ENCODE measurements at regions not wholly inside any gene's neighbourhood (a gene's known extent, or its start where the extent isn't known, plus 50 kb on each side); places are given as distances from the start of the nearest gene placed in this dataset.

- no peak overlapping the region for H3K4me3 ChIP-seq (ENCODE audit: low read depth, low read length)
- peak; percentile 84 for DNase-seq (ENCODE audit: low read depth)
Measured at GRCh38 chr12:93243689-93244513, 133.8 kb upstream of the NUDT4 start.

DNA sequence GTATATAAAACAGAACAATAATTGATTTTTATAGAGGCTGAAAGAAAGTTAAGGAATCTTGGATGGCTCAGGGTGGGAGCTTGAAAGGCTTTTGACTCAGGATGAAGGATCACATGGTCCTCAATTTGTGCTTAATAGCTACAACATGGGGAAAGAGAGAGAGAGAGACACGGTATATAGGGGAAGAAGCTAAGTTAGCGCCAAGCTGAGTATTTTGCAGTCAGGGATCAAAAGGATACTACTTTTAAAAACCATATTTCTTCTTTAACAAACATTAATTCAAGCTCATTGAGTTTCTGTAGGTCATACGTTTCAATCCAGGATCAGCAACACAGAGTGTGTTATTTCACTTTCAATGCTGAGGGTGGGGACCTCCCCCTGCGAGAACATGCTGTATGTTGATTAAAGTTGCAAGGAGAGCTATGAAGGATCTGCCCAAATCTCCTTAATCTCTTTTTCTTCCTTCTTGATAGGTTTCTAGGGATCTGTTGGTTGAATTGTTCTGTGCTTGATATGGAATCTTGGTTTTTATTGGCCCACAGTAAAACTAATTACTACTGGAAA is 133.1 kb upstream of the NUDT4 start:
- H3K4me3 ChIP-seq (ENCODE audit: low read depth, low read length) = no peak overlapping the region

GRCh38 chr12:93245543-93245942 is 132.2 kb upstream of the NUDT4 start:
- H3K4me3 ChIP-seq (ENCODE audit: low read depth, low read length) = no peak overlapping the region
- no peak for DNase-seq (ENCODE audit: low read depth)

More for the DNA sequence above, 133.1 kb upstream of the NUDT4 start:
- no peak for DNase-seq (ENCODE audit: low read depth)

GRCh38 chr12:93247313-93247991 is 130.3 kb upstream of the NUDT4 start:
- H3K4me3 ChIP-seq (ENCODE audit: low read depth, low read length) = no peak overlapping the region
- DNase-seq (ENCODE audit: low read depth) = peak; percentile 24

- H3K4me3 ChIP-seq (ENCODE audit: low read depth, low read length) = no peak overlapping the region
- no peak for DNase-seq (ENCODE audit: low read depth)
Measured at GRCh38 chr12:93252221-93252620, 125.5 kb upstream of the NUDT4 start.

DNA sequence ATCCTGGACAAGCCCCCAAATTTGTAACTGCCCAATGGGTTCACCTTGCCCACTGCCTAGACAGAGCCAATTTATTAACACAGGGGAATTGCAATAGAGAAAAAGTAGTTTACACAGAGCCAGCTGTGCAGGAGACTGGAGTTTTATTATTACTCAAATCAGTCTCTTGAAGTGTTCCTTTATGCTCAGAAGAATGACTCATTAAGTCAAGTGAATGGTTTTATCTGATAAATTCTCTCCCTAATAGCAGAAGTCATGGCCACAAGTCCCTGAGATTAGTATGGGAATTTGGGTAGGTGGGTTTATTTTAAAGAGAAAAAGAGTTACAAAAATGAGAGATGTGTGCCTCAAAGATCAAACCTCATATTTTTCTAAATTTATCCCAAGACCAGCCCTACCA is 122.8 kb upstream of the NUDT4 start:
- no peak overlapping the region for H3K4me3 ChIP-seq (ENCODE audit: low read depth, low read length)
- DNase-seq (ENCODE audit: low read depth) = no peak

DNA sequence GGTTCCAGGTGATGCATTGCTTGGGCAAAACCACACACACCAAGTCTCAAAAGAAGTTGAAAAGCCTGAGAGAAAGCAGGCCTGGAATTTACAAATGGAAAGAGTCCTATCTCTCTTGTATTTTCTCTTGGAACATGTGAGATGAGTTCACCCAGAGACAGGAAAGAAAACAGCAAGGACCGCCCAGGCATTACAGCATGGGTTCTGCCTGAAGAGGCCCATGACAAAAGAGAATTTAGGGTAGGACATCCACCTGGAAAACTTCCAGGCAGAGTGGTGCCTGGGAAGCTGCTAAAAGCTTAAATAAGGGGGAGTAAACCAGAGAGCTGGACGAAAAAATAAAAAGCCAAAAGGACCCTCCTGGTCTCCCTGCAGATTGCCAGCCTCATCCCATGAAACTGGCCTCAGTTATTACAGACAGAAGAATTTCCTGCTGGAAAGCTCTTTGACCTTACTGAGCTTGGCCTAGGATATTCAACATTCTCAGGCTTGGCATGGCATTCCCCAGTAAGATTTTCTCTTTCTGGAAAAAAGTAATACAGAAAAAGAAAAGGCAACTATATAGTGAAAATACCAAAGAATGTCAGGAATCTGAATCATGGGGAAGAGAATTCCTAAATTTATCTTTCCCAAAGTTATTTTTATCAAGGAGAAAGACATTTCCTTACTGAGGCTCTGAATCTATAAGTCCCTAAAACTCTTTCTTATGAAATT is 121.3 kb upstream of the NUDT4 start:
- no peak for DNase-seq (ENCODE audit: low read depth)
- H3K4me3 ChIP-seq (ENCODE audit: low read depth, low read length) = no peak overlapping the region

DNA sequence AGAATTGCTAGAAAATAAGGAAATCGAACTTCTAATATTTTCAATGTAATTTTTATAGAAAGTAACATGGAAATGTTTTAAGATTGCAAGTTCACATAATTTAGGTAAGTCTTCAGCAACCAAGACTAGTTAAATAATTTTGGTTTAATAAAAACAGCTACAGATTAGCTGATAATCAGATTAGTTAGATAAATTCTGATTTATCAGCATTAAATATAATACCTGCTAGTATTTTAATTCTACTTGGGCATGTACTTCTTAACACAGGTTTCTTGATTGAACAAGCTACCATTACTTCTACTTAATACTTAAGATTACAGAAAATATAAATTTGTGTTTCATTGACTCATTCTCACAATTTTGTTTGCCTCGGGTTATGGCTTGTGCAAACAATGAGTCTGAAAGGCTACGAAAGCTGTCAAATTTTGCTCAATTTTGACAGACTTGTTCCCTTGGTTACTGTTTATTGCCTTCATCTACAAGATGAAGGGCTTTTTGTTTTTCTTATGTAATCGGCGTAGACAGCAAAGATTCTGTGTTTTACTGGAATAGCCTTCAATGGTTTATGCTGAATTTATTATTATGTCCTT is 116.1 kb upstream of the NUDT4 start:
- no peak overlapping the region for H3K4me3 ChIP-seq (ENCODE audit: low read depth, low read length)
- no peak for DNase-seq (ENCODE audit: low read depth)

DNA sequence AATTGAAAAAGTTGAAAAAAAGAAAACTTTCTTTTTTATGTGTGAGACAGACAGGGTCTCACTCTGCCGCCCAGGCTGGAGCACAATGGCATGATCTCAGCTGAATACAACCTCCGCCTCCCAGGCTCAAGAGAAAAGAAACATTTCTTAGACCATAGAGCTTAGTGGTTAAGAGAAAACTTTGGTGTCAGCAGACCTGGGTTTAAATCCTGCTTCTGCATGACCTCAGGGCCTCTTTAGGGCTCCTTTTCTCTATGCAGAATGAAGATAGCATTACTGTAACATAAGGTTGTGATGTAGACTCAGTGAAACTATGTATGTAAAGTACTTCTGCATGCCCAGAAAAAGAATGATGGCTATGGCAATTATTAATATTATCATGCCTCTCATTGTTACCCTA is 104.7 kb upstream of the NUDT4 start:
- DNase-seq (ENCODE audit: low read depth) = no peak

DNA sequence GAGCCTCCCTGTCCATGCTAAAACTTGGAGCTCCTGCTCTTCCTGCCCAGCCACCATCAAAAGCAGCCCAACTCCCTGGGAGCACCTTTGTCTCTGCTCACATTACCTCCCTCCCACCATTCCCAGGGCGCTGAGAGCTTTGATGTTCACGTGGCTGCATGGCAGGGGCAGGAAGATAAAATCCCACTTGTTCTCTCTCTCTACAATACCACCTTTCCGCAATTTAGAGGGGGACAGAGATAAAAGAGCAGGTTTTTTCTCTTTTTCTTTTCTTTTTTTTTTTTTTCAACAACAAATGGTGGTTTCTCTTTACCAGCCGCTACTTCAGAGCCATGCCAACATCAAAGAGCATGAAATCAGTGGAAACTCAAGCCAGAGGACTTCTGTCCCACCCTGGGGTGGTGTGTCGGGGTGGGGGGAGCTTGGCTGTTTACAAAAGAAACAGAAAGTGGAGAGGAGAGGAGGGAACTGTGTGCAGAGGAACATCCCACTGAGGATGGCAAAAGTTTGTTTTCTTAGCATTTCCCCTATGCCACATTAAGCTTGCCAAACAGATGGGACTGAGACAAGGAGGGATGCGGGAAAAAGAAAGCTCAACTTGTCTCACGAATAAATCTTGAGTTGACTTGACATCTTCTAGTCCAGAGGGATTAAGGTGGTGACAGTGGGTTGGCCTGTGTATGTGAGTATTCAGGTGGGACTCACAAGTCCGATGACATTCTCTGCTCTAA is 103.7 kb upstream of the NUDT4 start:
- H3K4me3 ChIP-seq (ENCODE audit: low read depth, low read length) = no peak overlapping the region
- peak; percentile 21 for DNase-seq (ENCODE audit: low read depth)

More for the DNA sequence above, 104.7 kb upstream of the NUDT4 start:
- no peak overlapping the region for H3K4me3 ChIP-seq (ENCODE audit: low read depth, low read length)

GRCh38 chr12:93274937-93275336 is 102.8 kb upstream of the NUDT4 start:
- H3K4me3 ChIP-seq (ENCODE audit: low read depth, low read length) = no peak overlapping the region
- no peak for DNase-seq (ENCODE audit: low read depth)

DNA sequence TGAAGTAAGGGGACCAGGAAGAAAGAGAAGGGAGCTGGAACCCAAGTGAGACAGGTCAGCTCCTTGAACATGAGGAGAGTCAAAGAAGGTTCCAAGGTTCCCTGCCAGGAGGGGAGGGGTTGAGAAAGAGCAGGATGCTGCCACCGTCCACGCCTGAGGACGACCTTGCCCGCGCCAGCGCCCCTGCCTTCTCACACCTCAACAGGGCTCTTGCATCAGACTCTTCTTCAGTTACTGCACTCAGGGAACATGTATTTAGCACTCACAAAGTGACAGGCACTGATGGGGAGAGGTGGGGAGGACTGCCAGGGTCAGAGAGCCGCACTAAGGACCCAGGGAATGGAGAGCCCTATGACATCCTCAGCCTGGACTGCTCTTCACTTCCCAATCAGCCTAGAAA is 102.1 kb upstream of the NUDT4 start:
- no peak for DNase-seq (ENCODE audit: low read depth)
- no peak overlapping the region for H3K4me3 ChIP-seq (ENCODE audit: low read depth, low read length)

GRCh38 chr12:93279565-93280412 is 97.9 kb upstream of the NUDT4 start:
- no peak for DNase-seq (ENCODE audit: low read depth)
- no peak overlapping the region for H3K4me3 ChIP-seq (ENCODE audit: low read depth, low read length)

DNA sequence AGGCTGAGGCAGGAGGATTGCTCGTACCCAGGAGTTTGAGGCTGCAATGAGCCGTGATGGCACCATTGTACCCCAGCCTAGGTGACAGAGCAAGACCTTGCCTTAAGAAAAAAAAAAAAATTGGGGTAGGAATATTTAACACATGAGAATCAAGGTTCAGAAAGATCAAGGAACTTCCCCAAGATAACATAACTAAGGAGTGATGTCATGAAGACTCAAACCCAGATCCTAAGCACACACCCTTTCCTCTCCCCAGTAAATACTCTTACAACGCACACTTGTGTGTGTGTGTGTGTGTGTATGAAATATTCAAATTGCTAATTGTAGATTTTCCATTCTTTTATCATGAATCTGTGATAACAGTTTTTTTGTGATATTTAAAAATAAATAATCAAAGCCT is 90.6 kb upstream of the NUDT4 start:
- no peak for DNase-seq (ENCODE audit: low read depth)
- no peak overlapping the region for H3K4me3 ChIP-seq (ENCODE audit: low read depth, low read length)

GRCh38 chr12:93288626-93289025 is 89.1 kb upstream of the NUDT4 start:
- no peak overlapping the region for H3K4me3 ChIP-seq (ENCODE audit: low read depth, low read length)
- DNase-seq (ENCODE audit: low read depth) = no peak

- H3K4me3 ChIP-seq (ENCODE audit: low read depth, low read length) = no peak overlapping the region
- DNase-seq (ENCODE audit: low read depth) = no peak
Measured at GRCh38 chr12:93290391-93290790, 87.3 kb upstream of the NUDT4 start.

DNA sequence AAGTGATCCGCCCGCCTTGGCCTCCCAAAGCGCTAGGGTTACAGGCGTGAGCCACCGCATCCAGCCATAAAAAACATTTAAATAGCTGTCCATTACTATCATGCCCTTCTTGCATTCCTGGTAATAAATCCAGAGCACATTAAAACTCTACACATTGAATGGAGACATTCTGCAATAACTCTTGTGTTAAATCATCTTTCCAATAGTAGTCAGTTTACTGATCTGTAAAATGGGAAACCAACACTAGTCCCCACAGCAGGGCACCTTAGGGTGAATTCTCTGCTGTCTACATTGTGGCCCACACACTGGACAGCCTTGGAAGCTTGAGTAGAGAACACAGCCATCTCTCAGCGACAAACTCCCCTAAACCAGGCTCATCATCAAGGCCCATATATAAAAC is 85.5 kb upstream of the NUDT4 start:
- no peak overlapping the region for H3K4me3 ChIP-seq (ENCODE audit: low read depth, low read length)
- DNase-seq (ENCODE audit: low read depth) = no peak
